Ishikawa (cell line): ENCODE measurements at regions not wholly inside any gene's neighbourhood (a gene's known extent, or its start where the extent isn't known, plus 50 kb on each side); places are given as distances from the start of the nearest gene placed in this dataset.

Experiments
- CEBPB ChIP-seq: IDR thresholded peaks from 2 replicates; pipeline ENCODE4 v1.6.1; 2012
- CREB1 ChIP-seq: IDR thresholded peaks from 2 replicates; pipeline ENCODE4 v1.6.1; 2012; ENCODE audit warnings: low read depth
- EGR1 ChIP-seq: IDR thresholded peaks from 2 replicates; pipeline ENCODE4 v1.6.1; 2012
- EP300 ChIP-seq: IDR thresholded peaks from 2 replicates; pipeline ENCODE4 v1.6.1; 2012; ENCODE audit warnings: borderline replicate concordance
- FOXM1 ChIP-seq: IDR thresholded peaks from 2 replicates; pipeline ENCODE4 v1.6.1; 2012; ENCODE audit warnings: low read depth, borderline replicate concordance
- NFIC ChIP-seq: IDR thresholded peaks from 2 replicates; pipeline ENCODE4 v1.6.1; 2012
- RAD21 ChIP-seq: IDR thresholded peaks from 2 replicates; pipeline ENCODE4 v1.6.1; 2012; ENCODE audit warnings: low read depth
- TAF1 ChIP-seq: IDR thresholded peaks from 2 replicates; pipeline ENCODE4 v1.6.1; 2012; ENCODE audit warnings: low read depth, mild to moderate bottlenecking
- TCF12 ChIP-seq: IDR thresholded peaks from 2 replicates; pipeline ENCODE4 v1.6.1; 2012; ENCODE audit warnings: low read depth
- TEAD4 ChIP-seq: IDR thresholded peaks from 2 replicates; pipeline ENCODE4 v1.6.1; 2012
- YY1 ChIP-seq: IDR thresholded peaks from 2 replicates; pipeline ENCODE4 v1.6.1; 2012; ENCODE audit warnings: low read depth
- ZBTB7A ChIP-seq: IDR thresholded peaks from 2 replicates; pipeline ENCODE4 v1.6.1; 2012; ENCODE audit warnings: low read depth
- TF ChIP-seq, protein P1 (sequence below): IDR thresholded peaks from 2 replicates; pipeline ENCODE4 v1.6.1; 2012
- TF ChIP-seq, protein P2 (sequence below): IDR thresholded peaks from 2 replicates; pipeline ENCODE4 v1.6.1; 2012
- TF ChIP-seq, protein P3 (sequence below): IDR thresholded peaks from 2 replicates; pipeline ENCODE4 v1.6.1; 2012; ENCODE audit warnings: low read depth, mild to moderate bottlenecking

DNA sequence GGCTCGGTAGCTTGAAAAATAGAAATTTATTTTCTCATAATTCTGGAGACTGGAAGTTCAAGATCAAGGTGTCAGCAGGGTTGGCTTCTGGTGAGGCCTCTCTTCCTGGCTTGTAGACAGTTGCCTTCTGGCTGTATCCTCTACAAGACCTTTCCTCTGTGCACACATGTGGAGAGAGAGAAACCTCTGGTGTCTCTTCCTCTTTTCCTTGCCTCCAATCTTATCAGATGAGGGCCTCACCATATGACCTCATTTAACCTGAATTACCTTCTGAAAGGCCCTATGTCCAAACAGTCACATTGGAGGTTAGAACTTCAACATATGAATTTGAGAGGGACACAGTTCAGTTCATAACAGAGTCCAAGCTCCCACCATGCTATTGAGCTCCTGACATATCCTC lies 166.4 kb downstream of the TTC8 start:
- no peak for TF ChIP-seq ZBTB7A
- no peak for TF ChIP-seq RAD21
- TF ChIP-seq NFIC = no peak

DNA sequence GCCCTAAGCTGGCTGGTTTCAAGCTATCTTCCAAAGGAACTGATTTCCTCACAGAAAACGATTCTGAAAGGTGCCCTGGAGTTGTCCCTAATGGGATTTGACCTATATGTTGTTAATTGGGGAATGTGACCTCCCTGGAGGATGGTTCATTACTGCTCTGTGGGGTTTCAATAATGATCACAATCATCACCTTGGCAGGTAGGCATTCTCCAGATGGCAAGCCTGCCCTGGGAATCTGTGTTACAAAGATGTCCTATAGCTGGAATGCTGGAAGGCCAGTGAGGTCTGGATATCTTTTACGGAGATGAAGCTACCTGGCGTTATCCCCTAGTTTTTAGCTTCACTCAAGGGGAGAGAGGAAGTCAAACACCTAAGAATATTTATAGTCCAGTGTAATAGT lies 167.6 kb downstream of the TTC8 start:
- TF ChIP-seq, protein P1, sequence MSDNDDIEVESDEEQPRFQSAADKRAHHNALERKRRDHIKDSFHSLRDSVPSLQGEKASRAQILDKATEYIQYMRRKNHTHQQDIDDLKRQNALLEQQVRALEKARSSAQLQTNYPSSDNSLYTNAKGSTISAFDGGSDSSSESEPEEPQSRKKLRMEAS = no peak
- no peak for TF ChIP-seq TAF1

DNA sequence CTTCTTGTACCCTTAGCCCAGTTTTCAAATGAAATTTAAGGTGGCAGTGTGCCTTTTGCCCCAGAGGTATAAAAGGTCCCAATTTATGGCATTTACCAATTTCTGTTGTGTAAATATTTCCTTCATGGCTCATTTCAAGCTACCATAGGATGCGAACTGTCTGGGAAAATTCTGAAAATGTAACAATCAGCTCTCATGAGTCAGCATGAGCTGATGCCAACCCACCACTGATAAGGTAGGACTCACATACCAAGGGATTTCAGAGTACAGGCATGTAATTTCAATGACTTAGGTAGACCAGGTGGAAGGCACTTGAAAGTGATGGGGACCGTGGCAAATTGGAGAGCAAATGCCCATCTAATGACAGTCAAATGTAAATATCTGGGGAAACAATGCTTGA lies 169.5 kb downstream of the TTC8 start:
- TF ChIP-seq ZBTB7A (no peak), TEAD4 (no peak), FOXM1 (no peak), EP300 (no peak)
- TF ChIP-seq, protein P1 = no peak
- TF ChIP-seq, protein P2, sequence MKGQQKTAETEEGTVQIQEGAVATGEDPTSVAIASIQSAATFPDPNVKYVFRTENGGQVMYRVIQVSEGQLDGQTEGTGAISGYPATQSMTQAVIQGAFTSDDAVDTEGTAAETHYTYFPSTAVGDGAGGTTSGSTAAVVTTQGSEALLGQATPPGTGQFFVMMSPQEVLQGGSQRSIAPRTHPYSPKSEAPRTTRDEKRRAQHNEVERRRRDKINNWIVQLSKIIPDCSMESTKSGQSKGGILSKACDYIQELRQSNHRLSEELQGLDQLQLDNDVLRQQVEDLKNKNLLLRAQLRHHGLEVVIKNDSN = no peak

DNA sequence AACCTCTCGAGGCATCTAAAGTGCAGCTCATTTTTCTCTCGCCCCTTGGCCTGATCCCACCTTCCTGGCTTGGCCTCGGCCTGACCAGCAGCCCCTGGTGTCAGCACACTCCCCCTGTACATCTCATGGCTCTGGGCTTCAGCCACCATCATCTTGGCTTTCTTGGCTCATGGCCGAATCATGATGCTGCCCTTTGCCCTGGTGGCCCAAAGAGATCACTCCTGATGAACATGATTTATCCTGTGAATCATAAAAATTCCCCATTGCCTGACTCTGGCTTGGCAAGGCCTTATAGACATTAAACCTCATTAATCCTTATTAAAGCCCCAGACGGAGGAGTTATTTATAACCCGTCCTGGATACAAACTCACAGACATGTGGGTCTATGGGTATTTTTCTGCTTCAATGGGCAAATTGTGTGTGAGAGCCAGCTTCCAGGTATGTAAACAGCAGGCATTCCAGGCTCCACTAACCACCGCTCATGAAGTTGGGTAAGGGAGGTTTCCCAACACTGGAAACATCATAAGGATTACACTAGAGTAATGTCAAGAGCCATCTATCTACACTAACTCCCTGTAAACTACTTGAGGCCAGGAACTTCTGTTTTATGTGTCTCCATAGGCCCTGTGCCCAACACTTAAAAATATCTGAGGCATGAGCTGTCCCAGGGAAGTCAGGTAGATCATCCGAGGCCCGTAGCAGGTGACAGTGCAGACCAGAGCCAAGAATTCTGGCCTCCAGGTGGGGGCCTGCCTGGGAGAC lies 171.2 kb downstream of the TTC8 start:
- no peak for TF ChIP-seq TCF12
- TF ChIP-seq TAF1 = no peak
- TF ChIP-seq, protein P1 = no peak
- TF ChIP-seq, protein P2 = no peak
- TF ChIP-seq RAD21 = no peak
- no peak for TF ChIP-seq NFIC
- no peak for TF ChIP-seq YY1
- no peak for TF ChIP-seq ZBTB7A
- no peak for TF ChIP-seq CEBPB
- no peak for TF ChIP-seq EP300
- TF ChIP-seq, protein P3, sequence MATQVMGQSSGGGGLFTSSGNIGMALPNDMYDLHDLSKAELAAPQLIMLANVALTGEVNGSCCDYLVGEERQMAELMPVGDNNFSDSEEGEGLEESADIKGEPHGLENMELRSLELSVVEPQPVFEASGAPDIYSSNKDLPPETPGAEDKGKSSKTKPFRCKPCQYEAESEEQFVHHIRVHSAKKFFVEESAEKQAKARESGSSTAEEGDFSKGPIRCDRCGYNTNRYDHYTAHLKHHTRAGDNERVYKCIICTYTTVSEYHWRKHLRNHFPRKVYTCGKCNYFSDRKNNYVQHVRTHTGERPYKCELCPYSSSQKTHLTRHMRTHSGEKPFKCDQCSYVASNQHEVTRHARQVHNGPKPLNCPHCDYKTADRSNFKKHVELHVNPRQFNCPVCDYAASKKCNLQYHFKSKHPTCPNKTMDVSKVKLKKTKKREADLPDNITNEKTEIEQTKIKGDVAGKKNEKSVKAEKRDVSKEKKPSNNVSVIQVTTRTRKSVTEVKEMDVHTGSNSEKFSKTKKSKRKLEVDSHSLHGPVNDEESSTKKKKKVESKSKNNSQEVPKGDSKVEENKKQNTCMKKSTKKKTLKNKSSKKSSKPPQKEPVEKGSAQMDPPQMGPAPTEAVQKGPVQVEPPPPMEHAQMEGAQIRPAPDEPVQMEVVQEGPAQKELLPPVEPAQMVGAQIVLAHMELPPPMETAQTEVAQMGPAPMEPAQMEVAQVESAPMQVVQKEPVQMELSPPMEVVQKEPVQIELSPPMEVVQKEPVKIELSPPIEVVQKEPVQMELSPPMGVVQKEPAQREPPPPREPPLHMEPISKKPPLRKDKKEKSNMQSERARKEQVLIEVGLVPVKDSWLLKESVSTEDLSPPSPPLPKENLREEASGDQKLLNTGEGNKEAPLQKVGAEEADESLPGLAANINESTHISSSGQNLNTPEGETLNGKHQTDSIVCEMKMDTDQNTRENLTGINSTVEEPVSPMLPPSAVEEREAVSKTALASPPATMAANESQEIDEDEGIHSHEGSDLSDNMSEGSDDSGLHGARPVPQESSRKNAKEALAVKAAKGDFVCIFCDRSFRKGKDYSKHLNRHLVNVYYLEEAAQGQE = no peak
- TF ChIP-seq TEAD4 = no peak
- no peak for TF ChIP-seq CREB1
- no peak for TF ChIP-seq EGR1
- TF ChIP-seq FOXM1 = no peak

DNA sequence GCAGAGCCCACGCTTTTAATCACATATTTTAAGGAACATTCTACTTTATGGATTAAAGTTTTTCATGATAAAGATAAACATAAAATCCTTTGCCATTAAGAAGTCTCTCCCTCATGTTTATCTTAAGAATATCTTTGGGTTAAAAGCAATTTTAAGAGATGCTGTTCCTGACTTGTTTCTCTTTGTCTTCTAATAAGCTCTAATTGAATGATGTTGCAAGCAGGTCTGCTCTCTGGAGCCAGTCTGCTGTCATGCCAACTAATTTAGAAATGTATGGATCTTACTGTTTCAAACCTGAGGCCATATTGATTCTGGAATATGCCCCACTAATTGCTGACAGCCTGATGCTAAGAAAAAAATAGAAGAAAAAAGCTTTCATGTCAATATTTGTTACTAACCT lies 173.6 kb downstream of the TTC8 start:
- no peak for TF ChIP-seq ZBTB7A
- no peak for TF ChIP-seq RAD21
- TF ChIP-seq CREB1 = no peak
- no peak for TF ChIP-seq EP300
- TF ChIP-seq YY1 = no peak
- TF ChIP-seq FOXM1 = no peak
- TF ChIP-seq, protein P2 = no peak
- TF ChIP-seq, protein P3 = no peak
- no peak for TF ChIP-seq TEAD4
- no peak for TF ChIP-seq TCF12
- no peak for TF ChIP-seq NFIC
- no peak for TF ChIP-seq TAF1
- TF ChIP-seq, protein P1 = no peak
- no peak for TF ChIP-seq CEBPB
- TF ChIP-seq EGR1 = no peak

DNA sequence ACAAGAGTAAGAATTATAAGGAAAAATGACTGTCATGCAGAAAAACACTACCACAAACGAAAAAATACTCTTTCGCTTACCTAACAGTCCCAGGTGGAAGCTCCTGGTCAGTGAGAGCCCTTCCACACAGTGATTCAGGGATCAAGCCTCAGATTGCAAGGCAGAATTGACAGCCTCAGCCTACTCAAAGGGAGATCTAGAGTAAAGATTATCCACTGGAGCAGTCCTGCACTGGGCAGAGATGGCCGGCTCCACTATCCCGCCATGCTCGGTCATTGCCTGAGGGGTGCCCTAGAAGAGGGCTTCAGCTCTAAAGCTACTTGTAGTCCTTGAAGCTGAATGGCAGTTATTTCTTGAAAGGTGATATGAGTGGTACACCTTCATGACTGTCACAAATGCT lies 174.7 kb downstream of the TTC8 start:
- TF ChIP-seq TEAD4 (no peak), TAF1 (no peak), CREB1 (no peak), NFIC (no peak), EP300 (no peak), RAD21 (no peak), FOXM1 (no peak), ZBTB7A (no peak), YY1 (no peak), EGR1 (no peak)
- TF ChIP-seq, protein P1 = no peak
- TF ChIP-seq, protein P2 = no peak
